ENCODE measurements at regions not wholly inside any gene's neighbourhood (a gene's known extent, or its start where the extent isn't known, plus 50 kb on each side); places are given as distances from the start of the nearest gene placed in this dataset.
"Not testable (repeated sequence)": the region's sequence is repeated elsewhere in the genome, so short reads cannot be mapped to it uniquely, and the experiment has no call there.

- TF ChIP-seq CTCF (IDR thresholded peaks at IDR 0.05; ENCODE audit: low read depth, low read length), result peak; percentile 88
- no peak overlapping the region for H3K4me3 ChIP-seq (replicated peaks in 1 of 2; ENCODE audit: low read depth in 2 of 2, low read length in 2 of 2)
- DNase-seq (ENCODE audit: low read depth in 2 of 2), result peak; percentile 89 to 93
These were observed 91.5 kb upstream of the PRB2 start for GRCh38 chr12:11486623-11487444.

GRCh38 chr12:11496157-11496851 is 100.9 kb upstream of the PRB2 start:
- TF ChIP-seq CTCF (IDR thresholded peaks at IDR 0.05; ENCODE audit: low read depth, low read length), result no peak
- DNase-seq (ENCODE audit: low read depth in 2 of 2), result no peak
- H3K4me3 ChIP-seq (replicated peaks in 1 of 2; ENCODE audit: low read depth in 2 of 2, low read length in 2 of 2), result no peak overlapping the region

- DNase-seq (ENCODE audit: low read depth in 2 of 2), result no peak
- no peak for TF ChIP-seq CTCF (IDR thresholded peaks at IDR 0.05; ENCODE audit: low read depth, low read length)
- no peak overlapping the region for H3K4me3 ChIP-seq (replicated peaks in 1 of 2; ENCODE audit: low read depth in 2 of 2, low read length in 2 of 2)
These were observed 102.1 kb upstream of the PRB2 start for GRCh38 chr12:11497438-11497837.

GRCh38 chr12:11497995-11498394 is 102.6 kb upstream of the PRB2 start:
- DNase-seq (ENCODE audit: low read depth in 2 of 2), result no peak

GRCh38 chr12:11498574-11498973 is 103.2 kb upstream of the PRB2 start:
- DNase-seq (ENCODE audit: low read depth in 2 of 2); H3K4me3 ChIP-seq (replicated peaks in 1 of 2; ENCODE audit: low read depth in 2 of 2, low read length in 2 of 2): not testable (repeated sequence)
- TF ChIP-seq CTCF (IDR thresholded peaks at IDR 0.05; ENCODE audit: low read depth, low read length), result peak; percentile 11

More at GRCh38 chr12:11497995-11498394, 102.6 kb upstream of the PRB2 start:
- TF ChIP-seq CTCF (IDR thresholded peaks at IDR 0.05; ENCODE audit: low read depth, low read length), result no peak
- H3K4me3 ChIP-seq (replicated peaks in 1 of 2; ENCODE audit: low read depth in 2 of 2, low read length in 2 of 2), result no peak overlapping the region

- no peak for TF ChIP-seq CTCF (IDR thresholded peaks at IDR 0.05; ENCODE audit: low read depth, low read length)
- no peak overlapping the region for H3K4me3 ChIP-seq (replicated peaks in 1 of 2; ENCODE audit: low read depth in 2 of 2, low read length in 2 of 2)
- DNase-seq (ENCODE audit: low read depth in 2 of 2), result no peak
These were observed 104.4 kb upstream of the PRB2 start for GRCh38 chr12:11499806-11500187.

All from cardiac fibroblast (primary cell).